ENCODE measurements at regions not wholly inside any gene's neighbourhood (a gene's known extent, or its start where the extent isn't known, plus 50 kb on each side); places are given as distances from the start of the nearest gene placed in this dataset.
"Not testable (repeated sequence)": the region's sequence is repeated elsewhere in the genome, so short reads cannot be mapped to it uniquely, and the experiment has no call there.

DNA sequence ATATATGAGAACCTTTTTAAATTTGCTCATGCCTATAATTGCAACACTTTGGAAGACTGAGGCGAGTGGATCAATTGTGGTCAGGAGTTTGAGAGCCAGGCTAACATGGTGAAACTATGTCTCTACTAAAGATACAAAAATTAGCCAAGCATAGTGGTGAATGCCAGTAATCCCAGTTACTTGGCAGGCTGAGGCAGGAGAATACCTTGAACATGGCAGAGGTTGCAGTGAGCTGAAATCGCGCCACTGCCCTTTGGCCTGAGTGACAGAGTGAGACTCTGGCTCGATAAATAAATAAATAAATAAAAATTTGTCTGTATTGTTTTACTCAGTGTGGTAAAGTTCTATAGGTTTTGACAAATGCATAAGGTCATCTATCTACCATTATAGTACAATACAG is 218.2 kb downstream of the ZC4H2 start:
- Histone ChIP-seq H3K36me3 (ENCODE audit: insufficient read depth, low read length) (no peaks in the 10 kb centered on the region), H3K4me3 (ENCODE audit: low read length in 2 of 2) (no peak overlapping the region), H3K4me1 (ENCODE audit: insufficient read depth, low read length) (no peaks in the 10 kb centered on the region), H3K27ac (ENCODE audit: low read depth, low read length) (no peak overlapping the region), H3K9me3 (ENCODE audit: control insufficient read depth in 1 of 2, low read length in 2 of 2) (no peaks in the 10 kb centered on the region), H3K27me3 (ENCODE audit: insufficient read depth, low read length) (no peaks in the 10 kb centered on the region)
- intact Hi-C loops (cut with micrococcal nuclease): no loop called here
- DNase-seq: no peak
- H3K9me3 Mint-ChIP-seq: peaks cover 0 to 41% (median 35%) of the 10 kb centered on the region in 8 donors
- H3K27ac Mint-ChIP-seq: no peak overlapping the region
- peaks cover 0 to 6% of the 10 kb centered on the region in 2 donors for H3K36me3 Mint-ChIP-seq
- POLR2A ChIA-PET (ENCODE audit: partially characterized antibody): no interaction called here
- H3K4me1 Mint-ChIP-seq: peaks cover 0 to 22% (median 9%) of the 10 kb centered on the region in 4 donors
- no peak overlapping the region for H3K4me3 Mint-ChIP-seq
- H3K27me3 Mint-ChIP-seq: no peaks in the 10 kb centered on the region
- CTCF ChIA-PET (ENCODE audit: partially characterized antibody): no interaction called here

DNA sequence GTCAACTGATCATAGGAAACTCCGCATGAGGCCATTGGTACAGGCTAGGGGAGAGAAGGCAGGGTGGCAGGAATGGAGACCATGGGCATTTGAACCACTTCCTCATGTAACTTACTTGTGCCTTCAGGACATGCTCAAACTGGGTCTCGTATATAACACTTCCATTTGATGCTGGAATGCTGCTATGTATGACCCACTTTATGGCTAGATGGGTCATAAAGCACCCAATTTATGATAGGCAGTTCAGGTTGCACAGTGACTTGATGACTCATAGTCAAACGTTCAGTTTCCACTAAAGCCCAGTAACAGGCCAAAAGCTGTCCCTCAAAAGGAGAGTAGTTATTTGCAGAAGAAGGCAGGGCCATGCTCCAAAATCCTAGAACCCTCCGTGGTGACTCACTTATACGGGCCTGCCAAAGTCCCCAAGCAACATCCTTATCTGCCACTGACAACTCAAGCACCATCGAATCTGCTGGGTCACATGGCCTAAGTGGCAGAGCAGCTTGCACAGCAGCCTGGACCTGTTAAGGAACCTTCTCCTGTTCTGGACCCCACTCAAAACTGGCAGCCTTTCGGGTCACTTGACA is 236.4 kb downstream of the ZC4H2 start:
- DNase-seq: no peak
- no peaks in the 10 kb centered on the region for H3K4me1 Mint-ChIP-seq
- no peak overlapping the region for H3K27ac Mint-ChIP-seq

DNA sequence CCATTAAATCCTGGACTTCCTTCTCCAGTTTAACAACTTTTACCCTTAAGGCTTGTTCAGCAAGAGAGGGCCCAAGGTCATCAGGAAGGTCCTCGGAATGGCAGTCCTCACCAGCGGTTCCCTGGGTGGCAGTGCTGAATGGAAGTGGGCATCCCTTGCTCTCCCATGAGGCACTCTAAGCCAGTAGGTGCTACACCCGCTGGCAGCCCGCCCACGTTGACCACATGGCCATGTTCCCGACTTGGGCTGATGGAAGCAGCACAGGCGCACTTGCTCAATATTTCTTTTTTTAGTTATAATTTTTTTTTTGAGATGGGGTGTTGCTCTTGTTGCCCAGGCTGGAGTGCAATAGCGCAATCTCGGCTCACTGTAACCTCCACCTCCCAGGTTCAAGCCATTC is 277.9 kb downstream of the ZC4H2 start:
- Histone ChIP-seq H3K4me3 (ENCODE audit: low read length in 2 of 2) (no peak overlapping the region), H3K27me3 (ENCODE audit: insufficient read depth, low read length) (no peaks in the 10 kb centered on the region), H3K4me1 (ENCODE audit: insufficient read depth, low read length) (no peaks in the 10 kb centered on the region), H3K9me3 (ENCODE audit: control insufficient read depth in 1 of 2, low read length in 2 of 2) (no peaks in the 10 kb centered on the region), H3K27ac (ENCODE audit: low read depth, low read length) (no peak overlapping the region), H3K36me3 (ENCODE audit: insufficient read depth, low read length) (no peaks in the 10 kb centered on the region)
- H3K27ac Mint-ChIP-seq: no peak overlapping the region
- H3K4me3 Mint-ChIP-seq: no peak overlapping the region
- POLR2A ChIA-PET (ENCODE audit: partially characterized antibody): no interaction called here
- peaks cover 0 to 1% of the 10 kb centered on the region in 2 donors for H3K27me3 Mint-ChIP-seq
- intact Hi-C loops (cut with micrococcal nuclease): no loop called here
- H3K4me1 Mint-ChIP-seq: no peaks in the 10 kb centered on the region
- CTCF ChIA-PET (ENCODE audit: partially characterized antibody): no interaction called here
- DNase-seq: no peak
- H3K9me3 Mint-ChIP-seq: peaks cover 2 to 48% (median 18%) of the 10 kb centered on the region in 8 donors
- peaks cover 0 to under 1% of the 10 kb centered on the region in 2 donors for H3K36me3 Mint-ChIP-seq

More for the DNA sequence above, 236.4 kb downstream of the ZC4H2 start:
- Mint-ChIP-seq H3K4me3 (no peak overlapping the region), H3K27me3 (no peaks in the 10 kb centered on the region), H3K36me3 (no peaks in the 10 kb centered on the region), H3K9me3 (peaks cover 0 to 6% (median 3%) of the 10 kb centered on the region in 8 donors)
- intact Hi-C loops (cut with micrococcal nuclease): no loop called here
- H3K36me3 ChIP-seq (ENCODE audit: insufficient read depth, low read length): no peaks in the 10 kb centered on the region
- no peak overlapping the region for H3K27ac ChIP-seq (ENCODE audit: low read depth, low read length)
- H3K4me3 ChIP-seq (ENCODE audit: low read length in 2 of 2): no peak overlapping the region
- no peaks in the 10 kb centered on the region for H3K4me1 ChIP-seq (ENCODE audit: insufficient read depth, low read length)
- ChIA-PET POLR2A (ENCODE audit: partially characterized antibody) (no interaction called here), CTCF (ENCODE audit: partially characterized antibody) (no interaction called here)
- no peaks in the 10 kb centered on the region for H3K27me3 ChIP-seq (ENCODE audit: insufficient read depth, low read length)
- H3K9me3 ChIP-seq (ENCODE audit: control insufficient read depth in 1 of 2, low read length in 2 of 2): no peaks in the 10 kb centered on the region

DNA sequence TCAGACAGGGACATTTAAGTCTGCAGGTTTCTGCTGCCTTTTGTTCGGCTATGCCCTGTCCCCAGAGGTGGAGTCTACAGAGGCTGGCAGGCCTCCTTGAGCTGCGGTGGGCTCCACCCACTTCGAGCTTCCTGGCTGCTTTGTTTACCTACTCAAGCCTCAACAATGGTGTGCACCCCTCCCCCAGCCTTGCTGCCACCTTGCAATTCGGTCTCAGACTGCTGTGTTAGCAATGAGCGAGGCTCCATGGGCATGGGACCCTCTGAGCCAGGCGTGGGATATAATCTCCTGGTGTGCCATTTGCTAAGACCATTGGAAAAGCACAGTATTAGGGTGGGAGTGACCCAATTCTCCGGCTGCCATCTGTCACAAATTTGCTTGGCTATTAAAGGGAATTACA is 280.9 kb downstream of the ZC4H2 start:
- POLR2A ChIA-PET (ENCODE audit: partially characterized antibody): not testable (repeated sequence)

DNA sequence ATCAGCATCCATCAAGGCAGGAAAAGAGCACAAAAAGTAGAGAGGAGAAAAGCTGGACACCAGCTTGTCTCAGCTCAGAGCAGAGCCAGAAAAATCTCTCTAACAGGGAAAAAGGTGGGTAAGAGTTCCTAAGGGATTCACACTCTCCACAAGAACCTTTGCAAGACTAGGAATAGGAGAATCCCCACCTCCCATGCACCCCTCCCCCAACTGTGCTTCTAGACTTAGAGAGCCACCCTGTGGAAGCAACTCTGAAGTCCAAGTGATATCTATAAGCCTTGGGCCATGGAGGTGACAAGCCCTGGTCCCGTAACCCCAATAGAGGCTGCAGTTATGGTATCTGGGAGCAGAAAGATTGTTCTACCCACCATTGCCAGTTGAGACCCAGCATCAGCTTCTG is 267.6 kb upstream of the MTMR8 start:
- no peaks in the 10 kb centered on the region for H3K4me1 ChIP-seq (ENCODE audit: insufficient read depth, low read length)
- no peak for DNase-seq
- Mint-ChIP-seq H3K27ac (no peak overlapping the region), H3K9me3 (peaks cover 3 to 40% (median 27%) of the 10 kb centered on the region in 8 donors), H3K4me1 (no peaks in the 10 kb centered on the region), H3K4me3 (no peak overlapping the region), H3K27me3 (no peaks in the 10 kb centered on the region), H3K36me3 (peaks cover 0 to 4% of the 10 kb centered on the region in 2 donors)
- no peaks in the 10 kb centered on the region for H3K36me3 ChIP-seq (ENCODE audit: insufficient read depth, low read length)
- no peaks in the 10 kb centered on the region for H3K9me3 ChIP-seq (ENCODE audit: control insufficient read depth in 1 of 2, low read length in 2 of 2)
- ChIA-PET CTCF (ENCODE audit: partially characterized antibody) (interaction anchor here (0.6 kb wide), 1 partner anchor 1205 kb away, joined by 3 read pairs; no protein-coding TSS in a partner anchor), POLR2A (ENCODE audit: partially characterized antibody) (no interaction called here)
- H3K27ac ChIP-seq (ENCODE audit: low read depth, low read length): no peak overlapping the region
- no peaks in the 10 kb centered on the region for H3K27me3 ChIP-seq (ENCODE audit: insufficient read depth, low read length)
- no peak overlapping the region for H3K4me3 ChIP-seq (ENCODE audit: low read length in 2 of 2)
- intact Hi-C loops (cut with micrococcal nuclease): no loop called here

More for the DNA sequence above, 280.9 kb downstream of the ZC4H2 start:
- H3K27me3 Mint-ChIP-seq; DNase-seq; H3K9me3 ChIP-seq (ENCODE audit: control insufficient read depth in 1 of 2, low read length in 2 of 2); CTCF ChIA-PET (ENCODE audit: partially characterized antibody); H3K4me1 Mint-ChIP-seq; H3K36me3 Mint-ChIP-seq; H3K4me3 Mint-ChIP-seq; H3K4me3 ChIP-seq (ENCODE audit: low read length in 2 of 2); H3K4me1 ChIP-seq (ENCODE audit: insufficient read depth, low read length); H3K36me3 ChIP-seq (ENCODE audit: insufficient read depth, low read length); H3K27ac ChIP-seq (ENCODE audit: low read depth, low read length); H3K27ac Mint-ChIP-seq; H3K27me3 ChIP-seq (ENCODE audit: insufficient read depth, low read length); intact Hi-C loops (cut with micrococcal nuclease): not testable (repeated sequence)
- H3K9me3 Mint-ChIP-seq: peaks cover 0 to 19% (median 7%) of the 10 kb centered on the region in 8 donors

DNA sequence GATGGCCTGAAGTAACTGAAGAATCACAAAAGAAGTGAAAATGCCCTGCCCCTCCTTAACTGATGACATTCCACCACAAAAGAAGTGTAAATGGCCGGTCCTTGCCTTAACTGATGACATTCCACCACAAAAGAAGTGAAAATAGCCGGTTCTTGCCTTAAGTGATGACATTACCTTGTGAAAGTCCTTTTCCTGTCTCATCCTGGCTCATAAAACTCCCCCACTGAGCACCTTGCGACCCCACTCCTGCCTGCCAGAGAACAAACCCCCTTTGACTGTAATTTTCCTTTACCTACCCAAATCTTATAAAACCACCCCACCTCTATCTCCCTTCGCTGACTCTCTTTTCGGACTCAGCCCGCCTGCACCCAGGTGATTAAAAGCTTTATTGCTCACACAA is 262.0 kb upstream of the MTMR8 start:
- DNase-seq; H3K27me3 ChIP-seq (ENCODE audit: insufficient read depth, low read length); H3K27ac ChIP-seq (ENCODE audit: low read depth, low read length); H3K4me1 ChIP-seq (ENCODE audit: insufficient read depth, low read length); H3K36me3 Mint-ChIP-seq; POLR2A ChIA-PET (ENCODE audit: partially characterized antibody); H3K4me3 Mint-ChIP-seq; H3K27me3 Mint-ChIP-seq; CTCF ChIA-PET (ENCODE audit: partially characterized antibody); H3K9me3 ChIP-seq (ENCODE audit: control insufficient read depth in 1 of 2, low read length in 2 of 2); H3K4me1 Mint-ChIP-seq; H3K27ac Mint-ChIP-seq; H3K36me3 ChIP-seq (ENCODE audit: insufficient read depth, low read length); H3K4me3 ChIP-seq (ENCODE audit: low read length in 2 of 2); intact Hi-C loops (cut with micrococcal nuclease): not testable (repeated sequence)
- H3K9me3 Mint-ChIP-seq: peaks cover 5 to 29% (median 24%) of the 10 kb centered on the region in 8 donors

DNA sequence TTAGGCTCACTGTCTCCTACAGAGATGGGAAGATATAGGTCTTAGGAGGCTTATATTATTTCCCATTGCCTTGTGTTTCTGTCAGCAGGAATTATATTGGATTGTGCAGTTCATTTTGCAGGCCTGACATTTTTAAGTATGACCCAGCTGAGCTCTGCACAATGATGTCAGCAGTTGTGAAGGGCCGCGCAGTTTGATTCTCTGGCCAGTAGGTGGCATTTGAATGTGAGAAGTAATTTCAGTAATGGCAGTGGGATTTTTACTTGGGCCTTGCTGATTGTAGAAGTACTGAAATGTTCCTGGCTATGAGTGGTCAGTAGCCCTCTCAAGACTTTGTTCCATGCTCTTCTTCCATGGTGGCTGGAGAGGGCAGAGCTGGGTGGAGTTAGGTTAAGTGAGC is 247.2 kb upstream of the MTMR8 start:
- intact Hi-C loops (cut with micrococcal nuclease): no loop called here

More for the DNA sequence above, 247.2 kb upstream of the MTMR8 start:
- H3K4me3 ChIP-seq (ENCODE audit: low read length in 2 of 2): no peak overlapping the region
- H3K27me3 ChIP-seq (ENCODE audit: insufficient read depth, low read length): no peaks in the 10 kb centered on the region
- no peaks in the 10 kb centered on the region for H3K36me3 Mint-ChIP-seq
- ChIA-PET POLR2A (ENCODE audit: partially characterized antibody) (no interaction called here), CTCF (ENCODE audit: partially characterized antibody) (no interaction called here)
- no peaks in the 10 kb centered on the region for H3K27me3 Mint-ChIP-seq
- H3K27ac ChIP-seq (ENCODE audit: low read depth, low read length): no peak overlapping the region
- H3K27ac Mint-ChIP-seq: no peak overlapping the region
- H3K36me3 ChIP-seq (ENCODE audit: insufficient read depth, low read length): no peaks in the 10 kb centered on the region
- DNase-seq: peak in 3 of 5 donors; percentile 0 to 11 (median 1)
- no peaks in the 10 kb centered on the region for H3K4me1 ChIP-seq (ENCODE audit: insufficient read depth, low read length)
- H3K9me3 ChIP-seq (ENCODE audit: control insufficient read depth in 1 of 2, low read length in 2 of 2): no peaks in the 10 kb centered on the region
- H3K9me3 Mint-ChIP-seq: peaks cover 0 to 26% (median 15%) of the 10 kb centered on the region in 8 donors
- H3K4me3 Mint-ChIP-seq: no peak overlapping the region
- H3K4me1 Mint-ChIP-seq: no peaks in the 10 kb centered on the region
